ENCODE measurements at regions not wholly inside any gene's neighbourhood (a gene's known extent, or its start where the extent isn't known, plus 50 kb on each side); places are given as distances from the start of the nearest gene placed in this dataset.

GRCh38 chr22:49179175-49179574 lies 648.5 kb downstream of the BRD1 start:
- DNase-seq, result no peak

- DNase-seq, result no peak
Measured at GRCh38 chr22:49178246-49179005, 649.2 kb downstream of the BRD1 start.

GRCh38 chr22:49177666-49178065 lies 650.0 kb downstream of the BRD1 start:
- no peak for DNase-seq

- no peak for DNase-seq
Measured at GRCh38 chr22:49176956-49177355, 650.7 kb downstream of the BRD1 start.

- no peak for DNase-seq
Measured at GRCh38 chr22:49170053-49170452, 657.6 kb downstream of the BRD1 start.

GRCh38 chr22:49169074-49169744 lies 658.5 kb downstream of the BRD1 start:
- no peak for DNase-seq

- no peak for DNase-seq
Measured at GRCh38 chr22:49168219-49168813, 659.4 kb downstream of the BRD1 start.

- no peak for DNase-seq
Measured at GRCh38 chr22:49166746-49167145, 660.9 kb downstream of the BRD1 start.

- no peak for DNase-seq
Measured at GRCh38 chr22:49166211-49166610, 661.5 kb downstream of the BRD1 start.

- no peak for DNase-seq
Measured at GRCh38 chr22:49164773-49165320, 662.8 kb downstream of the BRD1 start.

GRCh38 chr22:49163960-49164690 lies 663.5 kb downstream of the BRD1 start:
- no peak for DNase-seq

GRCh38 chr22:49163258-49163959 lies 664.3 kb downstream of the BRD1 start:
- no peak for DNase-seq

GRCh38 chr22:49162841-49163240 lies 664.8 kb downstream of the BRD1 start:
- DNase-seq, result no peak

- no peak for DNase-seq
Measured at GRCh38 chr22:49161002-49161850, 666.4 kb downstream of the BRD1 start.

- DNase-seq, result no peak
Measured at GRCh38 chr22:49160261-49161001, 667.2 kb downstream of the BRD1 start.

- DNase-seq, result no peak
Measured at GRCh38 chr22:49159711-49160110, 668.0 kb downstream of the BRD1 start.

GRCh38 chr22:49158741-49159564 lies 668.7 kb downstream of the BRD1 start:
- no peak for DNase-seq

GRCh38 chr22:49157529-49158339 lies 669.9 kb downstream of the BRD1 start:
- DNase-seq, result no peak
